ENCODE measurements at regions not wholly inside any gene's neighbourhood (a gene's known extent, or its start where the extent isn't known, plus 50 kb on each side); places are given as distances from the start of the nearest gene placed in this dataset.

GRCh38 chr6:97863697-97864096 lies 580.7 kb upstream of the MMS22L start:
- Histone ChIP-seq H3K4me3 (no peak overlapping the region), H3K9me3 (no peaks in the 10 kb centered on the region), H3K27me3 (no peaks in the 10 kb centered on the region), H3K4me1 (no peaks in the 10 kb centered on the region), H3K36me3 (no peaks in the 10 kb centered on the region), H3K27ac (no peak overlapping the region)
- TF ChIP-seq EP300 (IDR thresholded peaks at IDR 0.05) (no peak), CTCF (IDR thresholded peaks at IDR 0.05) (no peak), POLR2AphosphoS5 (IDR thresholded peaks at IDR 0.05) (no peak)
- DNase-seq, result no peak
- intact Hi-C loops (cut with DNase I), result no loop called here

- H3K4me3 ChIP-seq, result no peak overlapping the region
- no peak for TF ChIP-seq POLR2A (IDR thresholded peaks at IDR 0.05)
- no peak for TF ChIP-seq EP300 (IDR thresholded peaks at IDR 0.05)
- no peak for TF ChIP-seq CTCF (IDR thresholded peaks at IDR 0.05)
- TF ChIP-seq POLR2AphosphoS5 (IDR thresholded peaks at IDR 0.05), result no peak
- intact Hi-C loops (cut with DNase I), result no loop called here
- H3K36me3 ChIP-seq, result no peaks in the 10 kb centered on the region
- H3K4me1 ChIP-seq, result no peaks in the 10 kb centered on the region
- 72 to 84% methylated on average over 4 of the region's 4 CpGs for WGBS, 2 donors
- no peak overlapping the region for H3K27ac ChIP-seq
- no peak for DNase-seq
- no peaks in the 10 kb centered on the region for H3K9me3 ChIP-seq
- H3K27me3 ChIP-seq, result no peaks in the 10 kb centered on the region
Observed at GRCh38 chr6:97864366-97864765, 581.4 kb upstream of the MMS22L start.

GRCh38 chr6:97864826-97865225 lies 581.8 kb upstream of the MMS22L start:
- 60 to 73% methylated on average over 2 of the region's 2 CpGs for WGBS, 2 donors
- Histone ChIP-seq H3K27me3 (no peaks in the 10 kb centered on the region), H3K36me3 (no peaks in the 10 kb centered on the region), H3K4me3 (no peak overlapping the region), H3K4me1 (no peaks in the 10 kb centered on the region), H3K27ac (no peak overlapping the region), H3K9me3 (no peaks in the 10 kb centered on the region)
- TF ChIP-seq CTCF (IDR thresholded peaks at IDR 0.05) (no peak), EP300 (IDR thresholded peaks at IDR 0.05) (no peak), POLR2AphosphoS5 (IDR thresholded peaks at IDR 0.05) (no peak), POLR2A (IDR thresholded peaks at IDR 0.05) (no peak)
- DNase-seq, result no peak
- intact Hi-C loops (cut with DNase I), result no loop called here

- Histone ChIP-seq H3K27me3 (no peaks in the 10 kb centered on the region), H3K4me1 (no peaks in the 10 kb centered on the region), H3K36me3 (no peaks in the 10 kb centered on the region), H3K4me3 (no peak overlapping the region), H3K27ac (no peak overlapping the region), H3K9me3 (no peaks in the 10 kb centered on the region)
- DNase-seq, result no peak
- TF ChIP-seq CTCF (IDR thresholded peaks at IDR 0.05), result no peak
- no peak for TF ChIP-seq EP300 (IDR thresholded peaks at IDR 0.05)
- TF ChIP-seq POLR2AphosphoS5 (IDR thresholded peaks at IDR 0.05), result no peak
- TF ChIP-seq POLR2A (IDR thresholded peaks at IDR 0.05), result no peak
- intact Hi-C loops (cut with DNase I), result no loop called here
- WGBS, 2 donors, result 24 to 50% methylated on average over 2 of the region's 2 CpGs
Observed at GRCh38 chr6:97865612-97866011, 582.6 kb upstream of the MMS22L start.

GRCh38 chr6:97866616-97867015 lies 583.6 kb upstream of the MMS22L start:
- Histone ChIP-seq H3K9me3 (no peaks in the 10 kb centered on the region), H3K36me3 (no peaks in the 10 kb centered on the region), H3K27me3 (no peaks in the 10 kb centered on the region), H3K4me1 (no peaks in the 10 kb centered on the region), H3K27ac (no peak overlapping the region), H3K4me3 (no peak overlapping the region)
- TF ChIP-seq POLR2A (IDR thresholded peaks at IDR 0.05) (no peak), EP300 (IDR thresholded peaks at IDR 0.05) (no peak), CTCF (IDR thresholded peaks at IDR 0.05) (no peak), POLR2AphosphoS5 (IDR thresholded peaks at IDR 0.05) (no peak)
- WGBS, 2 donors, result 78 to 88% methylated on average over 2 of the region's 2 CpGs
- intact Hi-C loops (cut with DNase I), result no loop called here
- no peak for DNase-seq

Data from sigmoid colon (tissue), 6 donors.